Lower leg skin (tissue), 3 donors: ENCODE measurements at regions not wholly inside any gene's neighbourhood (a gene's known extent, or its start where the extent isn't known, plus 50 kb on each side); places are given as distances from the start of the nearest gene placed in this dataset.

Experiments
- CTCF ChIP-seq, 3 donors: fragments of 450-650 bp; IDR thresholded peaks; one replicate each; pipeline ENCODE4 v1.5.1; 2016; ENCODE audit warnings: antibody characterized with exemption in 3 of 3, mild to moderate bottlenecking in 3 of 3, moderate library complexity in 2 of 3
- POLR2A ChIP-seq, 2 donors: fragments of 450-650 bp; IDR thresholded peaks; one replicate each; pipeline ENCODE4 v1.6.1; 2016 to 2017; ENCODE audit warnings: antibody characterized with exemption in 2 of 2, mild to moderate bottlenecking in 1 of 2, moderate library complexity in 1 of 2

GRCh38 chr2:6676241-6676640, 189.5 kb downstream of the CMPK2 start:
- TF ChIP-seq CTCF (IDR thresholded peaks at IDR 0.05) (no peak), POLR2A (IDR thresholded peaks at IDR 0.05) (no peak)
